Brain pericyte (primary cell): ENCODE measurements at regions not wholly inside any gene's neighbourhood (a gene's known extent, or its start where the extent isn't known, plus 50 kb on each side); places are given as distances from the start of the nearest gene placed in this dataset.

ENCODE experiments used
- DNase-seq: peaks from one replicate; pipeline ENCODE4 v3.0.0-alpha.2; 2012; ENCODE audit warnings: low read depth, low spot score

- DNase-seq: no peak
These were observed 506.2 kb downstream of the FGF9 start for GRCh38 chr13:22176968-22177520.

- no peak for DNase-seq
These were observed 508.0 kb downstream of the FGF9 start for GRCh38 chr13:22178878-22179277.

- DNase-seq: no peak
These were observed 516.5 kb downstream of the FGF9 start for GRCh38 chr13:22187329-22187728.

DNA sequence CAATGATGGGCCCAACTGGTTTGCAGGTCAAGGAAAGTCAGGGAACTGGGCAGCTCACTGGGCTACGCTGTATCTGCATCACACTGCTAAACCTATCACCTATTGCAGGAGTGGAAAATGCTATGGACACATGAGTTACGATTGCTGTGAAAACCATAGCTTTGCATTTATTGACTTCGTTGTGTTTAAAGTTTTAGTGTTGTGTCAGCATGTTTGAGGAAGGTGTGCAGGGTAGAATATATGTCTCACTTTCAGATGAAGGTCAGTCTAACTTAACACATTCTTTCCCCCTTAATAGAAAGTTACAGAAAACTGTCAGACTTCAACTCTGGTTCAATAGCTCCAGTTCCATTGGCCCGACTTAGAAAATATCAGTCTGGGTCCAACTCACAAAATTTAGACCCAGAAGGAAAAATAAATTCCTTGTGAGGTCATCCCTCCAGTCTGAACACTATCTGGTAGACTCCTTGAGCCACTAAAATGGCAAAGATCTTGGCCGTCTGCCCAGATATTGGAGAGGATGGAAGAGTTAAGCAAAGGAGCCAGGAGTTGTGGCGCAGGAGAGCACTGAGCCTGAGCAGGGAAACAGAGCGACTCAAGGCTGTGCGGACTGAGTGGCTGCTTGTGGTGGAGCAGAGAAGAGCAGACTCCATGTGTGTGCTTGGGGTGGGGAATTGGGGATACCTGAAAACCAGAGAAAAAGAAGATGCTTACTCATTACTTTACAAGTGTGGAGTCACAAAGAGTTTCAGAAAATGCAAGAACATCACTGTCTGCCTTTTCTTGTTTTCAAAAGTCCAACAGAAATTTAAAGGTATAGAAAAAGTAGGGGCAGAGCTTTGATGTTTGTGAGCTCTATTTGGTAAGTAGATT, 518.5 kb downstream of the FGF9 start:
- DNase-seq: no peak

GRCh38 chr13:22193070-22193469, 522.2 kb downstream of the FGF9 start:
- no peak for DNase-seq

DNA sequence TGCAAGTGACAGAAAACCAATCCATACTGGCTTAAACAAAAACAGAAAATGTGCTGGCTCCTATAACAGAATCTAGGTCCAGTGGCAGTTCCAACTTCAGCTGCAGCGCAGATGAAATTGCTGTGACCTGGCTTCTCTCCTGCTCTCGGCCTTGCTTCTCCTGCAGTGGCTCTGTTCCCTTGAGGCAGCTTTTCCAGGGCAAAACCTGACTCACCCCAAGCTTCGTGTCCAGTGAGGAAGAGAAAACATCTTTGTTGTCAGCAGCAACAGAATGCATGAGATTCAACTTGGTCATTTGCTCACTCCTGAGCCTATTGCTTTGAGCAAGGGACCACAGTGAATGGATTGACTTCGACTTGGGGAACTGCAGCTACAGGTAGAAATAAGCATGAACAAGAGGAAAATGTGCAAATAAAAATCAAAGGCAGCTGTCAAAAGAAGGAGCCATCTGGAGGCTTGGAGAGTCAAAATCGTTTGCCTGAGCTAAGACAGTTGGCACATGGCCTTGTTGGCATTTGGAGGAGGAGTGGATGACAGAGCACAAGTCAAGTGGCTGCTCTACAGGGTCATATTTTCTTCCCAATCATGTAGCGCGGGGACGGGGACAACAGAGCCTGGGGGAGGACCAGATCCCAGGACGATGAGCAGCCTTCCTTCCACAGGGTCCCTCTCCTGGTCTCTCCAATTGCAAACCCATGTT, 523.4 kb downstream of the FGF9 start:
- DNase-seq: no peak

GRCh38 chr13:22195726-22196125, 524.9 kb downstream of the FGF9 start:
- DNase-seq: no peak

GRCh38 chr13:22196777-22197176, 525.9 kb downstream of the FGF9 start:
- no peak for DNase-seq

DNA sequence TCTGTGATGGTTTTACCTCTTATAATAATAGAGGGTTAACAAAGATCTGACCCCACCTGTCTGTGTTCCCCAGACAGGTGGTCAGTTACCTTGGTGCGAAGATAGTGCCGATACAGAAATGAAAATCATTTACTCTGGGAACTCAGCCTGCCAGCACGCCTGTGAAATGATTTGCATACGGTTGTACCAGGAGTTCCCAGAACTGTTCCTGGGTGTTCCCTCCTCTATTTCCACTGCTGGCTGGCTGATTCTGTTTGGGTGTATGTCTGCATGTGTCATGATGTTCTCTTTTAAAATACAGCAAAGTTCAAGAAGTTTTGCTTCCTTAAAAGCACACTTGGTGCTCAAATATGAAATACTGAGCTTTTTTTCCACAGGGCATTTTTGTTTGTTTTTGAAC, 527.1 kb downstream of the FGF9 start:
- no peak for DNase-seq

- no peak for DNase-seq
These were observed 527.9 kb downstream of the FGF9 start for GRCh38 chr13:22198641-22199217.

GRCh38 chr13:22200440-22200839, 529.6 kb downstream of the FGF9 start:
- DNase-seq: no peak

GRCh38 chr13:22201375-22201925, 530.6 kb downstream of the FGF9 start:
- no peak for DNase-seq

DNA sequence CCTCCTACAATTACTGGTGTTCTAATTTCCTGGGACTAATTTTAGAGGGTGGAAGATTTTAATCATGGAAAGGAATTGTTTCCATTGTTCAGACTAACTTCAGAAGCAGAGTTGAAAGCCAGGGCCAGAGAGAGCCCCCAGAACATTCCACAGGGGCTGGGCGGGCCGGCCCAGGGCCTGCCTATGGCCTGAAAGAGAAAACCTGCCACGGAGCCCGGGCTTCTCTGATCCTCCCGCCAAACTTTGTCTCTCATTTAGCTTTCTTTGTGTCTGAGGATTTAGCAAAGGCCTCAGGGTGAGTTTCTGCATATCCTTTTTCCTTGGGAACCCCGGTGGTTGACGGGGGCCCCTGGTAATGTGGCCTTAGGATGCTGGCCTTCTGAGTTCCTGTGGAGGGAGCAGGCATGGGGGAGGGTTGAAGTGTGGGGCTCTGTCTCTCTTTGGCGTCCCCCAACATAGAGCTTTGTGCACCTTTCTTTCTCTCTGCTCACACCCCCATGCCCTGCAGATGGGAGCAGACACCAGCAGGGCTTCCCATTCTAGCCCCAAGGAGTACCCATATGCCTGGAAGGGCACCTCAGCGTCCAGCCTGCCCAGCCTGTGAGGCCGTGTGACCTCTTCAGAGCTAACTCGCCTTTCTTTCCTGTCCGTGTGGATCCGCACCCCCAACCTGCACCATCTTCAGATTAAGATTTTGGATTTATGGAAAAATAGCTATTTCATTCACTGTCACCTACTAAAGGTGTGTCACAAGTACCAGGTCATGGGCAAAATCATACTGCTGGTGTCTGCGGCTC, 539.5 kb downstream of the FGF9 start:
- no peak for DNase-seq

GRCh38 chr13:22211876-22212275, 541.0 kb downstream of the FGF9 start:
- no peak for DNase-seq

DNA sequence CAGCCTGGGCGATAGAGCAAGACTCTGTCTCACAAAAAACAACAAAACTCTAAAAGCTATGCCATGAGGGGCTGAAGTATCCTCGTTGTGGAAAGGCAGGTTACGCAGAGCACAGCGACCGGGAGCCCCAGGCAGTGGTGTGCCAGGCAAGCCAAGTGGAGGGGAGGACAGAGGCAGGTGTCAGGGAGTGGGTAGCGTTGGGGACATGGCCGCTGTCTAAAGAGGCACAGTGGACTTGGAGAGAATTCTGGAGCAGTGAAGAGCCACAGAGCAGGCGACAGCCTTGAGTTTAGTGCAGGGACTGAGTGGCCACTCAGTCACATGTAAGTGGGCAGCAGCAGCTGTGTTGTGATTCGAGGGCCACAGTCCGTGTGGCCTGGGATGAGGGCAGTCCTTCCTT, 541.7 kb downstream of the FGF9 start:
- no peak for DNase-seq

DNA sequence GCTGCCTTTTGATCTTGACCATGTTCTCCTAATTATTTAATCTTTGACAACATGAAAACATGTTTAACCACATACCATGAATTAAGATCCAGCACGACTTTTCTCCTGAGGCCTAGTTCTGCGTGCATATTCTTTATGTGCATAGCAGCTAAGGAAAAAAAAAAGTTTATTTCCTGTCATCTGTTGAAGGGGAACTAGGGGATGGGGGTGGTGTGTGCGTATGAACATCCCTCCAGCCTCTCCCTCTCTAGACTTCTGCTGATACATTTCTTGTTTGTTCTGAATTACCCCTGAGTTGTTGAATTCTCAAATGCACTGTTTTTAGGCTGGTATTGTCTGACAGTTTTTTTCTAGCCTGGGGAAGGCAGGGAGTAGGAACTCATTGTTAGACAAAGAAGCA, 543.3 kb downstream of the FGF9 start:
- DNase-seq: no peak

- no peak for DNase-seq
These were observed 547.9 kb downstream of the FGF9 start for GRCh38 chr13:22218797-22219196.

GRCh38 chr13:22219709-22220108, 548.8 kb downstream of the FGF9 start:
- no peak for DNase-seq

- no peak for DNase-seq
These were observed 549.6 kb downstream of the FGF9 start for GRCh38 chr13:22220151-22221135.

DNA sequence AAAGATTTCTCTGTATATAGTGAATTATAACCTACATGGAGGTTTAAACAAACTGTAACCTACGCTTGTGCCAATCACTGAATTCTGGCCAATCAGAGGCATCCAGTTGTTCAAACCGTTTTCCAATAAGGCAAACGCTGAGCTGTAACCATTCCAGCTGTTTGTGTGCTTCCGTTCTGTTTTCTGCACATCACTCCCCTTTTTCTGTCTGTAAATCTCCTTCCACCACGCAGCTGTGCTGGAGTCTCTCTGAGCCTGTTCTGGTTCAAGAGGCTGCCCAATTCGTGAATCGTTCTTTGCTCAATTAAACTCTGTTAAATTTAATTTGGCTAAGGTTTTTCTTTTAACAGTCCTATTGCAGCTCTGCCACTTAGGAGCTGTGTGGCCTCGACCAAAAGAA, 552.5 kb downstream of the FGF9 start:
- DNase-seq: no peak
